Activated naive CD8-positive, alpha-beta T cell treated with anti-CD3 and anti-CD28 coated beads, Interleukin-2, amount 50 U/mL, for 24 hours (primary cell): ENCODE measurements at regions not wholly inside any gene's neighbourhood (a gene's known extent, or its start where the extent isn't known, plus 50 kb on each side); places are given as distances from the start of the nearest gene placed in this dataset.
"Not testable (repeated sequence)": the region's sequence is repeated elsewhere in the genome, so short reads cannot be mapped to it uniquely, and the experiment has no call there.

ENCODE experiments used
- ATAC-seq: fragments of 150-1000 bp; cut with Tn5 transposase; one replicate; pipeline ENCODE4 v1.10.0; 2021
- DNase-seq: peaks from one replicate; pipeline ENCODE4 v3.0.0; 2021
- H3K27ac Mint-ChIP-seq: one replicate; pipeline ENCODE4 v1.8.0; 2021; ENCODE audit warnings: mild to moderate bottlenecking, mixed read lengths
- H3K27me3 Mint-ChIP-seq: one replicate; pipeline ENCODE4 v1.8.0; 2021; ENCODE audit warnings: mixed read lengths
- H3K36me3 Mint-ChIP-seq: one replicate; pipeline ENCODE4 v1.8.0; 2021; ENCODE audit warnings: low read depth, mixed read lengths
- H3K4me1 Mint-ChIP-seq: one replicate; pipeline ENCODE4 v1.8.0; 2021; ENCODE audit warnings: mixed read lengths
- H3K4me3 Mint-ChIP-seq: one replicate; pipeline ENCODE4 v1.8.0; 2021; ENCODE audit warnings: mild to moderate bottlenecking, moderate library complexity, mixed read lengths
- H3K9me3 Mint-ChIP-seq: one replicate; pipeline ENCODE4 v1.8.0; 2021; ENCODE audit warnings: mixed read lengths

DNA sequence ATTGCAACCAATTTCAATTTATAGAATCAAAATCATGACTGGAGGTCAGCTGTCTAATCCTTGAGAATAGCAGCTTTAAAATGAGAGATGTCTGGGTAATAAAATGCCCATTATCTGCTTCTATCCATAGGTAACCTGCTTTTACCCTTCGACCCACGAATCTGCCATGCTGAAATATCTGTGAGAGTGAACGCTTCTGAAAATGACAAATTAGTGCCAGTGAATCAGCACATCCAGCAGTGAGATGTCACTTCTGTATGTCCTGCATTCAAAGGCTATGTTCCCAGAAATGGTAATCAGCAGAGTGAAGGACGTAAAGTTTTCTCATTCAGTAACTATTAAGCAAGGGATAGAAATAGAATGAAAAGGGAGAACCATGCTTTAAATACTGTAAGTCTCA, 532.4 kb upstream of the ITGA1 start:
- no peak for ATAC-seq
- no peak for DNase-seq
- Mint-ChIP-seq H3K9me3 (no peaks in the 10 kb centered on the region), H3K4me3 (no peak overlapping the region), H3K4me1 (no peaks in the 10 kb centered on the region), H3K36me3 (no peaks in the 10 kb centered on the region), H3K27me3 (no peaks in the 10 kb centered on the region), H3K27ac (no peak overlapping the region)

DNA sequence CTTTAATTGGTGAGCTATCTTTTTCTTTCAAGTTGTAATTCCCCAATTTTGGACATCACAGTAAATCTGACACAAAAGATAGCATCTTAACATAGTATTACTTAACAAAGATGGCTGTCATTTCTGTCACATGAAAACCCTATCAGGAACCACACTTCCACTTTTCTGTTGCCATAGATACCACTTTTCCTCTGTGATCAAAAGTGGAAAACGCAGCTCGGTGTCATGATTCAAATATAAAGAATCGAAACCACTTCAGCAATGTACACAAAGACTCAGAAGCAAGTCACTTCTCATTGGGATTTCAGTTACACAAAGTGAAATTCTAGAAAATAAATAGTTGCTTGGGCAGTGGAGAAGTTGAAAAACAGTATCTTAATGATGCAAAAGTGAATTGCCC, 524.9 kb upstream of the ITGA1 start:
- H3K36me3 Mint-ChIP-seq = no peaks in the 10 kb centered on the region
- no peaks in the 10 kb centered on the region for H3K27me3 Mint-ChIP-seq
- H3K27ac Mint-ChIP-seq = no peak overlapping the region
- H3K9me3 Mint-ChIP-seq = no peaks in the 10 kb centered on the region
- ATAC-seq (no peak), DNase-seq (no peak)
- H3K4me3 Mint-ChIP-seq = no peak overlapping the region
- H3K4me1 Mint-ChIP-seq = no peaks in the 10 kb centered on the region

DNA sequence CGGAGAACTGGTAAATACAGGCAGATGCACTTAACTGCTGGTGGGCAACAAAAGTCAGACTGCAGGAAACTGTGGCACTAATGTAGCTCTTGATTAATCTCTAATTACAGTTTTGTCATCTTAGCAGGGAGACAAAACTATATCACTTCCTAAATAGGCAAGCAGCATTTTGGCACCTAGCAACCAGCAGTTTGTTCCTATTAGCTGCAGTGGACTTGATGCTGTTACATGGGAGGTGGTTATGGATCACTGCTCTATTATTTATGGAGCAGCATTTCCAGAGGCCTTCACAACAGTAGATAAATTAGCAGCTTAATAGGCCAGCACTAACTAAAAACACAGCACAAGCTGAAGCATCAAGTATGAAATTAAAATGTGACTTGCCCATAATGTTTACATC, 518.3 kb upstream of the ITGA1 start:
- no peak overlapping the region for H3K27ac Mint-ChIP-seq
- H3K36me3 Mint-ChIP-seq = no peaks in the 10 kb centered on the region
- H3K4me3 Mint-ChIP-seq = no peak overlapping the region
- no peaks in the 10 kb centered on the region for H3K9me3 Mint-ChIP-seq
- no peak for ATAC-seq
- H3K4me1 Mint-ChIP-seq = no peaks in the 10 kb centered on the region
- no peak for DNase-seq
- no peaks in the 10 kb centered on the region for H3K27me3 Mint-ChIP-seq

DNA sequence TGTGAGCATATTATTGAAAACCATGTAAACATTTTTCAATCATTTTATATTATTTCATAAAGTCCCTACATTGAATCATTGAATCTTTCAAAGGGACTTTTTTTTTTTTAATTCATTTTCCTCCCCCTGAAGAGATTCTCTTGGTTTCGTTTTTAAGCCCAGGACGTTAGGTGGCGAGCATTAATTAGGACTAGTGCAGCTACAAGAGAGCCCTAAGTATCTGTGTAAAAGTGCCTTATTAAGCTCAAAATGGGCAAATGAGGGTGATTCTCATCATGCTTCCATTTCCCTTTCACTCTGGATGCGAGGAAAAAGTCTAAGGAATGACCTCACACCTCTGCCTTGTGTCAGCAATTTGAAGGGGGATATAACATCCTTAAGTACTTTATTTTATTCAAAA, 517.9 kb upstream of the ITGA1 start:
- Mint-ChIP-seq H3K4me1 (no peaks in the 10 kb centered on the region), H3K27ac (no peak overlapping the region), H3K27me3 (no peaks in the 10 kb centered on the region), H3K4me3 (no peak overlapping the region), H3K9me3 (no peaks in the 10 kb centered on the region), H3K36me3 (no peaks in the 10 kb centered on the region)
- ATAC-seq (no peak), DNase-seq (no peak)

DNA sequence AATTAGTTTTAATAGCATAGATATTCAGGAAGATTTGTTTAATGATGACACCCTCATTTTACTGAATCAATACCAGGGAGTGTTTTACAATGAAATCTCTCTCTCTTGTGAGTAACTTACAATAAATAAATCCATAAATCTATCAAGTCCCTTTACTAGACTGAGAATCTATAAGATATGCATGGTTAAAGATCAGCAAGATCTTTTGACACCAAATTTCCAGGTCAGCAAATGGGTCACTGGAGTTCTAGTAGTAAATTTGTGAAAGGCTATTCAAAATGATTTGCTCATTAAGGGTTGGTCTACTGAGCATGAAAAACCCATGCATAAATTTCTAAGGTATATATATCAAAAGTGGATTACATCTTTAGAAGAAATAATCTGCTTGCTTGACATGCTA, 512.1 kb upstream of the ITGA1 start:
- ATAC-seq = no peak
- no peak overlapping the region for H3K4me3 Mint-ChIP-seq
- H3K27ac Mint-ChIP-seq = no peak overlapping the region
- no peaks in the 10 kb centered on the region for H3K27me3 Mint-ChIP-seq
- no peaks in the 10 kb centered on the region for H3K4me1 Mint-ChIP-seq
- H3K36me3 Mint-ChIP-seq = no peaks in the 10 kb centered on the region
- DNase-seq = no peak
- no peaks in the 10 kb centered on the region for H3K9me3 Mint-ChIP-seq

DNA sequence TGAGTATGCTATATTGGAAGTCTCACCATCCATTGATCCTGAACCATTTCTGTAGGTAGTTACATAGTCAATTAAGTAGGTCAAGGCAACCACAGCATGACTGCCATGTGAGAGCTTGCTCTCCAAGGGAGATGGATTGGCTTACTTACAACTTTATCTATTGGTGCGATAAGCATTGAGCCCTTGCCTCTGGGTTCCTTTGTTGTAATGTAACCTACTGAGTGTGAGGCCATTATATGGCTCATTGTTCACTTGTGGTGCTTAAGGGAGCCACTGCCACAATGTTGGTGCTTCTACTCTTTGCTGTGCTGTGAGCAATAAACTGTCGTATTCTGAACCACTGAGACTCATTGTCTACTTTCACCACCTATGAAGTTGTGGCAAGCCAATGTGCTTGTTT, 510.6 kb upstream of the ITGA1 start:
- Mint-ChIP-seq H3K36me3 (no peaks in the 10 kb centered on the region), H3K4me1 (no peaks in the 10 kb centered on the region), H3K27ac (no peak overlapping the region), H3K4me3 (no peak overlapping the region), H3K9me3 (peaks cover 5% of the 10 kb centered on the region), H3K27me3 (no peaks in the 10 kb centered on the region)
- no peak for DNase-seq
- ATAC-seq = no peak

DNA sequence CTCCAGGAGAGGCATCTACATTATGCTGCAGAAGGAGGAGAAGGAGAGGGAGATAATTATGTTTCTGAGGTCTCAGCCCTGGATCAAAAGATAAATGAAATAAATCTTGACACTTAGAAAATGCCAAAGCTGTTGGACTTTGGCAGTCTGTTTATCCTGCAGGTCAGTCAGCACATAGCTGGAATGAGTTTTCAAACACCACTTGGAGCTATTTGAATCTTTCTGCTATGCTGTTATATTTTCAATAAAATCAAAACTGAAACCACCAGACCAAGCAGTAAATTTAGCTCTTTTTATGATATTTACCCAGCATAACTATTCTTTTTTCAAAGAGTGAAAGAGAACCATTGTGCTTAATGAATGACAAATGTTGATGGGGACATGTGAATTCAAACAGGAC, 505.1 kb upstream of the ITGA1 start:
- Mint-ChIP-seq H3K4me1 (no peaks in the 10 kb centered on the region), H3K4me3 (no peak overlapping the region), H3K9me3 (peaks cover 10% of the 10 kb centered on the region), H3K27me3 (no peaks in the 10 kb centered on the region), H3K27ac (no peak overlapping the region), H3K36me3 (no peaks in the 10 kb centered on the region)
- DNase-seq = no peak
- no peak for ATAC-seq

DNA sequence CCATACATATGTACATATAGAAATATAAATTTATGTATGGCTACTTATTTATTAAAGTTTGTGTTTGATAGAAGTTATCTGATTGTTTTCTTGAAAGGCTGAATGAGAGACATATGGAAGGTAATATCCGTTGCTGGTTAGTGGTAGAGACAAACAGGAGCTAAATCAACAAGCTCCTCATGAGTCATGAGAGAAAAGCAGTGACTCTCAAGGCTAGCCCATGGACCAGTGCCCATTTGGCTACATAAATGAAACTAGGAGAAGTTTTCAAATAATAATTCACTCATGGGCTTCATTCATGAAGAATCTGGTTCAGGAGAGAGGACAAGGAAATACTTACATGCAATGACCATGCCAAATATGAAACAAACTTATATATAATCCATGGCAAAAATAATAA, 504.5 kb upstream of the ITGA1 start:
- Mint-ChIP-seq H3K36me3 (no peaks in the 10 kb centered on the region), H3K27ac (no peak overlapping the region), H3K27me3 (no peaks in the 10 kb centered on the region), H3K4me1 (no peaks in the 10 kb centered on the region), H3K4me3 (no peak overlapping the region), H3K9me3 (peaks cover 10% of the 10 kb centered on the region)
- ATAC-seq = no peak
- no peak for DNase-seq

DNA sequence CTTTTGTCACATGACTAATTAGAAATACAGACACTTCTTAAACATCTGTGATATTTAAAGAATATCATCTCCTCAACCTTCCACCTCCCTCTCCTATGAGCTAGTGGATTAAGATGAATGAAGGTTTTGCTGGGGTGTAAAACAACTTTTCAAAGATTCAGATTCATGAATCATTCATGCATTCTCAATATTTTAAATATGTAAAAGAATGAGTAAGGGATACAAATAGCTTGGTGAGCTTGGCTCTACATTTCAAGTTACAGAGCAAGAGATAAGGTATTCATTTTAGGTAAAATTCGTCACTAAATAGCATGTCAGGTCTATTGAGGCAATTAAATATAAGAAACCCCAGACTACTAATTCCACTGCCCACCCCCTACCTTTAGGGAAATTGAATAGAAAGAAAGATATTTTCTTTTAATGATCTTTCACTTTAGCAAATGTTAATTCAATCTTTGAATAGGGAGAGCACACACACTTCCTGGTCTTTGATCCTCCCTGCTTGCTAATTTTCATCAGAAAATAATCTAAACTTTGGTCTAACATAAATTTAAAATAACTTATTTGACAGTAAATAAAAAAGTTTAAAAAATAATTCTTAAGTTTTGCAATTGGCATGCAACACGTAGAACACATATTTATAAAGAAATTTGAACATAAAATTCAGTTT, 486.9 kb upstream of the ITGA1 start:
- ATAC-seq = no peak

DNA sequence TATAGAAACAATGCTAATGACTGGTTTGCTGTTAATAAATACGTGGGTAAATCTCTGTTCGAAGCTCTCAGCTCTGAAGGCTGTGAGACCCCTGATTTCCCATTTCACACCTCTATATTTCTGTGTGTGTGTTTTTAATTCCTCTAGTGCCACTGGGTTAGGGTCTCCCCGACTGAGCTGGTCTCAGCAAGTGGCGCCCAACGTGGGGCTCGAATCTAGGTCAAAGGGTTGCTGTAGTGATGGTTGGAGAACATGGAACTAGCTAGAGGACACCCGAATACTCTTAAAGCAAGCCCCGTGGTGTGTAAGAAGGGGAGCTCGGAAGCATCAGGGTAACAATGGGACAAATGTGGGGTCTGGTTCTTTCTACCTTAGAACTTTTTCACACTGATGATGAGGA, 482.9 kb upstream of the ITGA1 start:
- ATAC-seq, H3K4me1 Mint-ChIP-seq, H3K27me3 Mint-ChIP-seq, H3K4me3 Mint-ChIP-seq, H3K36me3 Mint-ChIP-seq, H3K27ac Mint-ChIP-seq: not testable (repeated sequence)
- DNase-seq = peak; percentile 5
- peaks cover 21% of the 10 kb centered on the region for H3K9me3 Mint-ChIP-seq

More for the DNA sequence above, 486.9 kb upstream of the ITGA1 start:
- no peak overlapping the region for H3K4me3 Mint-ChIP-seq
- no peaks in the 10 kb centered on the region for H3K27me3 Mint-ChIP-seq
- no peak overlapping the region for H3K27ac Mint-ChIP-seq
- H3K36me3 Mint-ChIP-seq = no peaks in the 10 kb centered on the region
- H3K4me1 Mint-ChIP-seq = no peaks in the 10 kb centered on the region
- H3K9me3 Mint-ChIP-seq = peaks cover 10% of the 10 kb centered on the region
- DNase-seq = no peak

DNA sequence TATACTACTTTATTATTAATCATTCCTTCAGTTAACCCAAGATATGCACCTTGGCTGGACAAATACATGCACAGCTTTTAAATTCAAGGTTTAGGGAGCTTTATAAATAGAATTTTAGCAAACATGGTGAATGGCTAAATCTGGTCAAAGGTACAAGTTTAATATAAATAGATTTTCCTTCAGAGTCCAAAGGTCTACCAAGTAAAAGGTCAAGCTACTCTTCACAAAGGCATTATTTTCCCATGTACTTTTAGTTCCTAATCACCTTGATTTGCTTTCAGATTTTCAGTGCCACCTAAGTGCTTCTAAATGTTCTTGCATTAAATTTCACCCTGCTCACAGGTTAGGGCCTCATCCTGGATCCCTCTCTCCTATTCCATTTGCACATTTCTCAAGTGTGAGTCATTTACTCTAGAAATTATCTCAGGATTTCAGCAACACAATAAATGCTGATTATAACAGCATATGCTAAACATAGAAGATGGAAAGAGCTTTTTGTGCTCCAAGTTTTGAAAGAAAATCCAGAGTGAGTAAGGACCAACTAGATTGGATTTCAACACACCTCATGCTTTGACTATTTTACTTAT, 459.4 kb upstream of the ITGA1 start:
- Mint-ChIP-seq H3K9me3 (no peaks in the 10 kb centered on the region), H3K4me1 (no peaks in the 10 kb centered on the region), H3K4me3 (no peak overlapping the region), H3K27ac (no peak overlapping the region), H3K27me3 (no peaks in the 10 kb centered on the region), H3K36me3 (no peaks in the 10 kb centered on the region)
- DNase-seq (no peak), ATAC-seq (no peak)

DNA sequence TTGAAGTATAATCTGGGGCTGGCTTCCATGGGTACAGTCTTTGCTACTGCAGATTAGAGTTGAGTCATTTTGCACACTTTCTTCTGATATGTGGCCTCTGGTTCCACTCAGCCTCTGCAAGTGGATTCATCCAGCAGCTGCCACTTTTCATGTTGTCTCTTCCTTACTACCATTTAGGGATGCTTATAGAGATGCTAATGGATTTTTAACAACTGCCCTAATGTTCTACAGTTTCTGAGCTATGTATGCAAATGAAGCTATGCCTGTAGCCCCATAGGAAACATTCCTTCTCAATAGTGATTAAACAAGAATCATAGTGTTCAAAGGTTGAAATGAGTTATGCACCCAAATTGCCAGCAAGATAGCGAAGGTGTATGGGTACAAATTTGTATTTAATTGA, 456.0 kb upstream of the ITGA1 start:
- H3K9me3 Mint-ChIP-seq = no peaks in the 10 kb centered on the region
- no peak overlapping the region for H3K27ac Mint-ChIP-seq
- H3K27me3 Mint-ChIP-seq = no peaks in the 10 kb centered on the region
- no peak for DNase-seq
- H3K36me3 Mint-ChIP-seq = no peaks in the 10 kb centered on the region
- no peak for ATAC-seq
- H3K4me1 Mint-ChIP-seq = no peaks in the 10 kb centered on the region
- no peak overlapping the region for H3K4me3 Mint-ChIP-seq

DNA sequence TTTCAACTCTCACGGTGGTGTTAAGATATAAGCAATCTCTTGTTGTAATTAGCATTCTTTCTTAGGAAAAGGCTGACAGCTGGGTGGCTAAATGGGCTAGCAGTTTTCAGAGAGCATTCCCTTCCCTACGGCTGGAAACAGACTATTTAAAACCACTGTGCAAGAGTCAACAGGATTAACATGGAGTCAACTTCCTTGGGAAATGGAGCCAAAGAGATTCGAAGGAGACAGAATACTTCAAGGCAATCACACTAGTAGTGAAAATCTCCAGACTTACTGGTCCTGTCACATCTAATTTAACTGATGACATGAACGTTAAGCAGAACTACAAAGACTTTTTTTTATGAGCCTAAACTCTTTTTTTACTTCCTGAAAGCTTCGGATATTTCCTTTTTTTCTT, 453.3 kb upstream of the ITGA1 start:
- ATAC-seq (no peak), DNase-seq (no peak)
- Mint-ChIP-seq H3K36me3 (no peaks in the 10 kb centered on the region), H3K9me3 (no peaks in the 10 kb centered on the region), H3K4me3 (no peak overlapping the region), H3K4me1 (no peaks in the 10 kb centered on the region), H3K27ac (no peak overlapping the region), H3K27me3 (no peaks in the 10 kb centered on the region)

DNA sequence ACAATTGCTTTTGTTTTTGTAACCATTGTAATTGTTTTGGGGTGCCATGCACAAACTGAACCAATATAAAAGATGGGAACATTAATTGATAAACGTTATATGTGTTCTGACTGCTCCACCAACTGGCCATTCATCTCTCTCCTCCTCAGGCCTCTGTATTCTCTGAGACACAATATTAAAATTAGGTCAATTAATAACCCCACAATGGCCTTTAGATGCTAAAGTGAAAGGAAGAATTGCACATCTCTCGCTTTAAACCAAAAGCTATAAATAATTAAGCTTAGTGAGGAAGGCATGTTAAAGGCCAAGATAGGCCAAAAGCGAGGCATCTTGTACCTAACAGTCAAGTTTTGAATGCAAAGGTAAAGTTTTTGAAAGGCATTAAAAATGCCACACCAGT, 448.4 kb upstream of the ITGA1 start:
- Mint-ChIP-seq H3K27ac (no peak overlapping the region), H3K4me3 (no peak overlapping the region), H3K4me1 (no peaks in the 10 kb centered on the region), H3K9me3 (no peaks in the 10 kb centered on the region), H3K36me3 (no peaks in the 10 kb centered on the region), H3K27me3 (no peaks in the 10 kb centered on the region)
- DNase-seq (no peak), ATAC-seq (no peak)

DNA sequence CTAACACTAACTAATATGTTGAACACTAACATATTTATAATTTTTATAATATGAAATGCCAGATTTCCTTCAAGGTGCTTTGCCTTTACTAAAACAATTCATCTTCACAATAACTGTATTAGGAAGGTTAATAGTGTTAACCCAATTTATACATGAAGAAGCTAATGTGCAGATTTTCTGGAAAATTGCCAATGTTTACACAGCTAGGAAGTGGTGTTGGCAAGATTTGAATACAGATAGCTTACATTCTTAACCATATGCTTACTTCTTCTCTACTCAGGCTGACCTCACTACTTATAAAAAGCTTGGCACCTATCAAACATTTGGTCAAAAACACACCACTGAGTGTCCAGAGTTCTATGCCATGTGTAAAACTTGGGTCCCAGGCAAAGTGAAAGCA, 445.4 kb upstream of the ITGA1 start:
- ATAC-seq (no peak), DNase-seq (no peak)
- Mint-ChIP-seq H3K27ac (no peak overlapping the region), H3K9me3 (no peaks in the 10 kb centered on the region), H3K36me3 (no peaks in the 10 kb centered on the region), H3K4me1 (no peaks in the 10 kb centered on the region), H3K4me3 (no peak overlapping the region), H3K27me3 (no peaks in the 10 kb centered on the region)
